Erythroblast (primary cell): ENCODE measurements at regions not wholly inside any gene's neighbourhood (a gene's known extent, or its start where the extent isn't known, plus 50 kb on each side); places are given as distances from the start of the nearest gene placed in this dataset.

Source experiments
- GATA1 ChIP-seq: IDR thresholded peaks from 2 replicates; pipeline ENCODE4 v1.6.1; 2011; ENCODE audit warnings: low read depth, mild to moderate bottlenecking, control low read depth, low read length, moderate library complexity
- POLR2A ChIP-seq: IDR thresholded peaks from 2 replicates; pipeline ENCODE4 v1.6.1; 2011; ENCODE audit warnings: mild to moderate bottlenecking, low read length

- TF ChIP-seq POLR2A = no peak
- no peak for TF ChIP-seq GATA1
Measured at GRCh38 chr11:120037111-120037510, 100.8 kb downstream of the TRIM29 start.
